NCI-H2171 treated with DMSO at 0.1 percent for 48 hours (cell line): ENCODE measurements at regions not wholly inside any gene's neighbourhood (a gene's known extent, or its start where the extent isn't known, plus 50 kb on each side); places are given as distances from the start of the nearest gene placed in this dataset.
"Not testable (repeated sequence)": the region's sequence is repeated elsewhere in the genome, so short reads cannot be mapped to it uniquely, and the experiment has no call there.

Source experiments
- DNase-seq: peaks from one replicate; lab custom pipeline; 2025; lab: John Stamatoyannopoulos, UW

GRCh38 chr18:51522338-51522737 is 324.9 kb upstream of the MEX3C start:
- no peak for DNase-seq

- DNase-seq: no peak
Observed at GRCh38 chr18:51522821-51523220, 325.3 kb upstream of the MEX3C start.

- no peak for DNase-seq
Observed at GRCh38 chr18:51523671-51524070, 326.2 kb upstream of the MEX3C start.

- no peak for DNase-seq
Observed at GRCh38 chr18:51525453-51526225, 328.2 kb upstream of the MEX3C start.

- DNase-seq: no peak
Observed at GRCh38 chr18:51527826-51528225, 330.3 kb upstream of the MEX3C start.

- no peak for DNase-seq
Observed at GRCh38 chr18:51531501-51531900, 334.0 kb upstream of the MEX3C start.

GRCh38 chr18:51537487-51537886 is 340.0 kb upstream of the MEX3C start:
- peak; percentile 53 for DNase-seq

- no peak for DNase-seq
Observed at GRCh38 chr18:51540562-51540961, 343.1 kb upstream of the MEX3C start.

- no peak for DNase-seq
Observed at GRCh38 chr18:51541230-51541629, 343.7 kb upstream of the MEX3C start.

- no peak for DNase-seq
Observed at GRCh38 chr18:51543658-51544155, 346.2 kb upstream of the MEX3C start.

- no peak for DNase-seq
Observed at GRCh38 chr18:51545446-51545845, 348.0 kb upstream of the MEX3C start.

- no peak for DNase-seq
Observed at GRCh38 chr18:51559198-51559901, 361.9 kb upstream of the MEX3C start.

GRCh38 chr18:51559902-51560287 is 362.4 kb upstream of the MEX3C start:
- no peak for DNase-seq

- no peak for DNase-seq
Observed at GRCh38 chr18:51561821-51562220, 364.3 kb upstream of the MEX3C start.

- no peak for DNase-seq
Observed at GRCh38 chr18:51562866-51563265, 365.4 kb upstream of the MEX3C start.

- no peak for DNase-seq
Observed at GRCh38 chr18:51563396-51563795, 365.9 kb upstream of the MEX3C start.

- DNase-seq: no peak
Observed at GRCh38 chr18:51568151-51568550, 370.7 kb upstream of the MEX3C start.

GRCh38 chr18:51569153-51569552 is 371.7 kb upstream of the MEX3C start:
- DNase-seq: no peak

GRCh38 chr18:51569561-51569960 is 372.1 kb upstream of the MEX3C start:
- DNase-seq: no peak

GRCh38 chr18:51570071-51570470 is 372.6 kb upstream of the MEX3C start:
- DNase-seq: not testable (repeated sequence)

GRCh38 chr18:51573886-51574285 is 376.4 kb upstream of the MEX3C start:
- not testable (repeated sequence) for DNase-seq

- DNase-seq: no peak
Observed at GRCh38 chr18:51575171-51575570, 377.7 kb upstream of the MEX3C start.

- DNase-seq: no peak
Observed at GRCh38 chr18:51578406-51578980, 381.0 kb upstream of the MEX3C start.
